ENCODE measurements at regions not wholly inside any gene's neighbourhood (a gene's known extent, or its start where the extent isn't known, plus 50 kb on each side); places are given as distances from the start of the nearest gene placed in this dataset.

DNA sequence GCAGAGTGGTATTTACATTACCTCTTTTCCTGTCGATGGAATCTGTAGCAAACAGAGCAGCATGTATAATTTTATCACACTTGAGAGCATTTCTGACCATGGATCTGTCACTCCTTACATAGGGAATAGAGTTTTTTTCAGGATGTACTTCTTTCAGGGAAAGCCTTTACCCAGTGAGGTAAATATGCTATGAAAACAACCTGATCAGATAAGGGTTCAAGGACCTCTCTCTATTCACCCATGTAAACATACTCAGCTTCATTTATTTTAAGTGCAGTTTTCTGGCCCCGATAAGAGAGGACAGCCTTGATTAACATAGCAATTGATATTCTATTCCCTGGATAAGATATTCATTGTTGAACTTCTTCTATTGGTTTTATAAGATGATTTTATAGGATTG is 87.3 kb upstream of the ESX1 start:
- no peak for TF ChIP-seq YY1 (IDR thresholded peaks at IDR 0.05; ENCODE audit: low read depth)
- no peak for TF ChIP-seq NFIC (IDR thresholded peaks at IDR 0.05)
- TF ChIP-seq TEAD4 (IDR thresholded peaks at IDR 0.05), result no peak
- TF ChIP-seq CEBPB (IDR thresholded peaks at IDR 0.05), result no peak
- TF ChIP-seq, protein P1, sequence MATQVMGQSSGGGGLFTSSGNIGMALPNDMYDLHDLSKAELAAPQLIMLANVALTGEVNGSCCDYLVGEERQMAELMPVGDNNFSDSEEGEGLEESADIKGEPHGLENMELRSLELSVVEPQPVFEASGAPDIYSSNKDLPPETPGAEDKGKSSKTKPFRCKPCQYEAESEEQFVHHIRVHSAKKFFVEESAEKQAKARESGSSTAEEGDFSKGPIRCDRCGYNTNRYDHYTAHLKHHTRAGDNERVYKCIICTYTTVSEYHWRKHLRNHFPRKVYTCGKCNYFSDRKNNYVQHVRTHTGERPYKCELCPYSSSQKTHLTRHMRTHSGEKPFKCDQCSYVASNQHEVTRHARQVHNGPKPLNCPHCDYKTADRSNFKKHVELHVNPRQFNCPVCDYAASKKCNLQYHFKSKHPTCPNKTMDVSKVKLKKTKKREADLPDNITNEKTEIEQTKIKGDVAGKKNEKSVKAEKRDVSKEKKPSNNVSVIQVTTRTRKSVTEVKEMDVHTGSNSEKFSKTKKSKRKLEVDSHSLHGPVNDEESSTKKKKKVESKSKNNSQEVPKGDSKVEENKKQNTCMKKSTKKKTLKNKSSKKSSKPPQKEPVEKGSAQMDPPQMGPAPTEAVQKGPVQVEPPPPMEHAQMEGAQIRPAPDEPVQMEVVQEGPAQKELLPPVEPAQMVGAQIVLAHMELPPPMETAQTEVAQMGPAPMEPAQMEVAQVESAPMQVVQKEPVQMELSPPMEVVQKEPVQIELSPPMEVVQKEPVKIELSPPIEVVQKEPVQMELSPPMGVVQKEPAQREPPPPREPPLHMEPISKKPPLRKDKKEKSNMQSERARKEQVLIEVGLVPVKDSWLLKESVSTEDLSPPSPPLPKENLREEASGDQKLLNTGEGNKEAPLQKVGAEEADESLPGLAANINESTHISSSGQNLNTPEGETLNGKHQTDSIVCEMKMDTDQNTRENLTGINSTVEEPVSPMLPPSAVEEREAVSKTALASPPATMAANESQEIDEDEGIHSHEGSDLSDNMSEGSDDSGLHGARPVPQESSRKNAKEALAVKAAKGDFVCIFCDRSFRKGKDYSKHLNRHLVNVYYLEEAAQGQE (IDR thresholded peaks at IDR 0.05; ENCODE audit: low read depth), result no peak
- no peak for TF ChIP-seq FOXM1 (IDR thresholded peaks at IDR 0.05; ENCODE audit: borderline replicate concordance, low read depth)
- TF ChIP-seq TAF1 (IDR thresholded peaks at IDR 0.05; ENCODE audit: low read depth), result no peak
- TF ChIP-seq EP300 (IDR thresholded peaks at IDR 0.05; ENCODE audit: borderline replicate concordance), result no peak
- TF ChIP-seq RAD21 (IDR thresholded peaks at IDR 0.05; ENCODE audit: low read depth), result no peak
- TF ChIP-seq TCF12 (IDR thresholded peaks at IDR 0.05; ENCODE audit: low read depth), result no peak
- TF ChIP-seq EGR1 (IDR thresholded peaks at IDR 0.05), result no peak
- TF ChIP-seq, protein P2, sequence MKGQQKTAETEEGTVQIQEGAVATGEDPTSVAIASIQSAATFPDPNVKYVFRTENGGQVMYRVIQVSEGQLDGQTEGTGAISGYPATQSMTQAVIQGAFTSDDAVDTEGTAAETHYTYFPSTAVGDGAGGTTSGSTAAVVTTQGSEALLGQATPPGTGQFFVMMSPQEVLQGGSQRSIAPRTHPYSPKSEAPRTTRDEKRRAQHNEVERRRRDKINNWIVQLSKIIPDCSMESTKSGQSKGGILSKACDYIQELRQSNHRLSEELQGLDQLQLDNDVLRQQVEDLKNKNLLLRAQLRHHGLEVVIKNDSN (IDR thresholded peaks at IDR 0.05), result no peak
- TF ChIP-seq CREB1 (IDR thresholded peaks at IDR 0.05; ENCODE audit: low read depth), result no peak
- no peak for TF ChIP-seq ZBTB7A (IDR thresholded peaks at IDR 0.05; ENCODE audit: low read depth)
- TF ChIP-seq, protein P3, sequence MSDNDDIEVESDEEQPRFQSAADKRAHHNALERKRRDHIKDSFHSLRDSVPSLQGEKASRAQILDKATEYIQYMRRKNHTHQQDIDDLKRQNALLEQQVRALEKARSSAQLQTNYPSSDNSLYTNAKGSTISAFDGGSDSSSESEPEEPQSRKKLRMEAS (IDR thresholded peaks at IDR 0.05), result no peak

DNA sequence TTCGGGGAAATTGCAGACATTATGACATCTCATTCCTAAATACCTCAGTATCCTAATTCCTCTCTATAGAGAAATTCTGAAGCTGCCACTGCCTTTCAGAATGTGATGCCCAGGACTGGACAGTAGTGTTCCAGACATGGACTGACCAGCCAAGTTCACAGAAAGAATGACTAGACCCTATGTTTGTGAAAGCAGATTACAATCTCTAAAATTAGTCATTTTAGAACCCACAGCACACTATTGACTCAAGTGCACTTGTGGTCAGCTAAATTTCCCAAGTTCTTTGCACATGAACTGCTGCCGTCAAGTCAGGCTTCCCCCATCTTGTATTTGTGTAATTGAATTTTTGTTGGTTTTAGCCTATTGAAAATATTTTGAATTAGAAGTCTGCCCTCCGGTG is 81.0 kb upstream of the ESX1 start:
- TF ChIP-seq, protein P1 (IDR thresholded peaks at IDR 0.05; ENCODE audit: low read depth), result no peak
- TF ChIP-seq FOXM1 (IDR thresholded peaks at IDR 0.05; ENCODE audit: borderline replicate concordance, low read depth) (no peak), YY1 (IDR thresholded peaks at IDR 0.05; ENCODE audit: low read depth) (no peak), TAF1 (IDR thresholded peaks at IDR 0.05; ENCODE audit: low read depth) (no peak), CEBPB (IDR thresholded peaks at IDR 0.05) (no peak), TEAD4 (IDR thresholded peaks at IDR 0.05) (no peak), CREB1 (IDR thresholded peaks at IDR 0.05; ENCODE audit: low read depth) (no peak), RAD21 (IDR thresholded peaks at IDR 0.05; ENCODE audit: low read depth) (no peak), NFIC (IDR thresholded peaks at IDR 0.05) (no peak), EGR1 (IDR thresholded peaks at IDR 0.05) (no peak), ZBTB7A (IDR thresholded peaks at IDR 0.05; ENCODE audit: low read depth) (no peak)
- TF ChIP-seq, protein P2 (IDR thresholded peaks at IDR 0.05), result no peak
- TF ChIP-seq, protein P3 (IDR thresholded peaks at IDR 0.05), result no peak

DNA sequence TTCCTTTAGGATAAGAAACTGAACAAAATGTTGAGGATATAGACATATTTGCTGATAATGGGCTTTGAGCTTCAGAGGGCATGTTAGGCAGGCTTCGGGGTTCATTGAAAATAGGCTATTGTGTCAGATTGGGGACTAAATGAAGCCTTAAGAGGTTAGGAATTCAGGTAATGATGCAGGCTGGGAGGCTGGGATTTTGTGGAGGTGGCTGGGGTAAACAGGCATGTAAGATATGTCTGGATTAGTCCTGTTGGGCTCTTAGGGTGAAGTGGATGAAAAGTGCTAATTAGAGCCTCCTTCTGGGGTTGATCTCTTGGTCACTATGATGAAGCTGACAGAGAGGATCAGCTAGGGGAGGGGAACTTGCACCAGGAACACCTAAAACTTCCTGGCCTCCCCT is 80.2 kb upstream of the ESX1 start:
- TF ChIP-seq CEBPB (IDR thresholded peaks at IDR 0.05), result no peak
- no peak for TF ChIP-seq EGR1 (IDR thresholded peaks at IDR 0.05)
- TF ChIP-seq FOXM1 (IDR thresholded peaks at IDR 0.05; ENCODE audit: borderline replicate concordance, low read depth), result no peak
- no peak for TF ChIP-seq TCF12 (IDR thresholded peaks at IDR 0.05; ENCODE audit: low read depth)
- TF ChIP-seq TAF1 (IDR thresholded peaks at IDR 0.05; ENCODE audit: low read depth), result no peak
- TF ChIP-seq EP300 (IDR thresholded peaks at IDR 0.05; ENCODE audit: borderline replicate concordance), result no peak
- no peak for TF ChIP-seq RAD21 (IDR thresholded peaks at IDR 0.05; ENCODE audit: low read depth)
- TF ChIP-seq CREB1 (IDR thresholded peaks at IDR 0.05; ENCODE audit: low read depth), result no peak
- TF ChIP-seq NFIC (IDR thresholded peaks at IDR 0.05), result no peak

DNA sequence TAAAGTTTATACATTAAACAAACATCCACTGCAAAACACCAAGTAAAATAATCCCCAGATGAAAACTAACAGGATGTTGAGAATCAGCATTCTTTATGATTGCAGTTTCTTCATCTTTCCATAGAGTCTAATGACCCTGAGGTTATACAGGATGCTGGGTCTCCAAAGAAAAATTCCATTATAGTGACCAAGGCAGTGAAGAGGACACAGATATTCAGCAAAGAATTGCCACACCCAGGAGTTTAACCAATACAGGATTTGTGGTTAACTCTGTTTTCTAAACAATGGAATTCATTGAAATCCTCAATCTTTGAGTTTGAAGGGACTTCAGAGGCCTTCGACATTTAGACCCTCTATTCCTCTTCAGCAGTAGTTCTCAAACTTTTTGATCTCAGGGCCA is 76.2 kb upstream of the ESX1 start:
- TF ChIP-seq CREB1 (IDR thresholded peaks at IDR 0.05; ENCODE audit: low read depth) (no peak), TEAD4 (IDR thresholded peaks at IDR 0.05) (no peak), EP300 (IDR thresholded peaks at IDR 0.05; ENCODE audit: borderline replicate concordance) (no peak), TCF12 (IDR thresholded peaks at IDR 0.05; ENCODE audit: low read depth) (no peak), FOXM1 (IDR thresholded peaks at IDR 0.05; ENCODE audit: borderline replicate concordance, low read depth) (no peak), NFIC (IDR thresholded peaks at IDR 0.05) (no peak), TAF1 (IDR thresholded peaks at IDR 0.05; ENCODE audit: low read depth) (no peak)
- TF ChIP-seq, protein P2 (IDR thresholded peaks at IDR 0.05), result no peak
- TF ChIP-seq, protein P1 (IDR thresholded peaks at IDR 0.05; ENCODE audit: low read depth), result no peak
